WTC11 (cell line): ENCODE measurements at regions not wholly inside any gene's neighbourhood (a gene's known extent, or its start where the extent isn't known, plus 50 kb on each side); places are given as distances from the start of the nearest gene placed in this dataset.
A peak's percentile ranks its signal among the peaks of the same experiment; 100 is the strongest.

Source experiments
- ATAC-seq: fragments of 200-7000 bp; cut with Tn5 transposase; 2 replicates; pipeline ENCODE4 v1.10.0; 2021; ENCODE audit warnings: mild to moderate bottlenecking, moderate library complexity
- CTCF ChIA-PET: fragments of 300-600 bp; sonication (Branson Sonifier 250); formaldehyde crosslinking; loops from one replicate; lab custom pipeline; 2021; ENCODE audit warnings: antibody characterized with exemption; lab: Charles Lee
- POLR2A ChIA-PET: fragments of 350-600 bp; sonication (Branson Sonifier 250); formaldehyde crosslinking; loops from one replicate; lab custom pipeline; 2021; ENCODE audit warnings: antibody characterized with exemption; lab: Charles Lee
- DNase-seq: peaks from one replicate; pipeline ENCODE4 v3.0.0; 2021; ENCODE audit warnings: low spot score
- H3K27ac Mint-ChIP-seq: 2 replicates; pipeline ENCODE4 v1.8.0; 2021; ENCODE audit warnings: mixed read lengths
- H3K27me3 Mint-ChIP-seq: 2 replicates; pipeline ENCODE4 v1.8.0; 2021; ENCODE audit warnings: low read depth, mild to moderate bottlenecking, moderate library complexity, mixed read lengths
- H3K36me3 Mint-ChIP-seq: 2 replicates; pipeline ENCODE4 v1.8.0; 2021; ENCODE audit warnings: mixed read lengths
- H3K4me1 Mint-ChIP-seq: 2 replicates; pipeline ENCODE4 v1.8.0; 2022; ENCODE audit warnings: mixed read lengths
- H3K4me3 Mint-ChIP-seq: 2 replicates; pipeline ENCODE4 v1.8.0; 2021; ENCODE audit warnings: mild to moderate bottlenecking, moderate library complexity, mixed read lengths
- H3K9me3 Mint-ChIP-seq: 2 replicates; pipeline ENCODE4 v1.8.0; 2021; ENCODE audit warnings: mixed read lengths
- AR ChIP-seq: fragments of 250-450 bp; sonication (Bioruptor Pico); IDR thresholded peaks from 2 replicates; pipeline ENCODE4 v1.9.0; 2021; ENCODE audit warnings: mild to moderate bottlenecking
- CDX4 ChIP-seq: fragments of 250-450 bp; sonication (Bioruptor Pico); IDR thresholded peaks from 2 replicates; pipeline ENCODE4 v1.9.0; 2021; ENCODE audit warnings: moderate library complexity, mild to moderate bottlenecking, inconsistent platforms, borderline replicate concordance
- E2F1 ChIP-seq: sonication (generic); formaldehyde crosslinking; IDR thresholded peaks from 2 replicates; pipeline ENCODE4 v1.8.0; 2022; ENCODE audit warnings: mild to moderate bottlenecking, missing genetic modification reagents
- ESRRA ChIP-seq: sonication (generic); formaldehyde crosslinking; IDR thresholded peaks from 2 replicates; pipeline ENCODE4 v1.8.1; 2022; ENCODE audit warnings: mild to moderate bottlenecking, missing genetic modification reagents, borderline replicate concordance
- ETV6 ChIP-seq: sonication (generic); formaldehyde crosslinking; IDR thresholded peaks from 2 replicates; pipeline ENCODE4 v1.8.1; 2022; ENCODE audit warnings: mild to moderate bottlenecking, missing genetic modification reagents
- FOXK1 ChIP-seq: sonication (generic); formaldehyde crosslinking; IDR thresholded peaks from 2 replicates; pipeline ENCODE4 v1.8.0; 2022; ENCODE audit warnings: mild to moderate bottlenecking, moderate library complexity, missing genetic modification reagents
- GRHL2 ChIP-seq: fragments of 250-450 bp; sonication (Bioruptor Pico); IDR thresholded peaks from 2 replicates; pipeline ENCODE4 v1.8.0; 2022; ENCODE audit warnings: mild to moderate bottlenecking, moderate library complexity; ENCODE audit not compliant: insufficient replicate concordance, severe bottlenecking
- HMGA2 ChIP-seq: fragments of 250-450 bp; sonication (Bioruptor Pico); IDR thresholded peaks from 2 replicates; pipeline ENCODE4 v1.4.0; 2021; ENCODE audit warnings: mild to moderate bottlenecking, moderate library complexity
- JUN ChIP-seq: sonication (generic); formaldehyde crosslinking; IDR thresholded peaks from 2 replicates; pipeline ENCODE4 v1.8.0; 2023; ENCODE audit warnings: mild to moderate bottlenecking, missing genetic modification reagents
- MYBL2 ChIP-seq: sonication (generic); formaldehyde crosslinking; IDR thresholded peaks from 2 replicates; pipeline ENCODE4 v1.8.1; 2023; ENCODE audit warnings: mild to moderate bottlenecking, moderate library complexity, missing genetic modification reagents
- NR3C1 ChIP-seq: sonication (generic); formaldehyde crosslinking; conservative IDR thresholded peaks from 2 replicates; pipeline ENCODE4 v1.8.1; 2023; ENCODE audit warnings: low read depth, mild to moderate bottlenecking, missing genetic modification reagents
- PRRX2 ChIP-seq: fragments of 250-450 bp; sonication (Bioruptor Pico); IDR thresholded peaks from 2 replicates; pipeline ENCODE4 v1.8.0; 2021; ENCODE audit warnings: mild to moderate bottlenecking
- RELA ChIP-seq: sonication (generic); formaldehyde crosslinking; IDR thresholded peaks from 2 replicates; pipeline ENCODE4 v1.8.1; 2022; ENCODE audit warnings: missing genetic modification reagents, mild to moderate bottlenecking, borderline replicate concordance
- SMAD4 ChIP-seq: sonication (generic); formaldehyde crosslinking; IDR thresholded peaks from 2 replicates; pipeline ENCODE4 v1.8.0; 2022; ENCODE audit warnings: mild to moderate bottlenecking, missing genetic modification reagents
- ZNF281 ChIP-seq: sonication (generic); formaldehyde crosslinking; IDR thresholded peaks from 2 replicates; pipeline ENCODE4 v1.8.0; 2023; ENCODE audit warnings: mild to moderate bottlenecking, missing genetic modification reagents
- ZNF317 ChIP-seq: sonication (generic); formaldehyde crosslinking; IDR thresholded peaks from 2 replicates; pipeline ENCODE4 v1.8.1; 2023; ENCODE audit warnings: low read depth, mild to moderate bottlenecking, moderate library complexity, missing genetic modification reagents, borderline replicate concordance
- ZNF416 ChIP-seq: fragments of 250-450 bp; sonication (Bioruptor Pico); IDR thresholded peaks from 2 replicates; pipeline ENCODE4 v1.9.0; 2021; ENCODE audit warnings: mild to moderate bottlenecking, inconsistent platforms
- ZNF512 ChIP-seq: sonication (generic); formaldehyde crosslinking; IDR thresholded peaks from 2 replicates; pipeline ENCODE4 v1.8.1; 2022; ENCODE audit warnings: missing genetic modification reagents, borderline replicate concordance
- ZNF671 ChIP-seq: fragments of 250-450 bp; sonication (Bioruptor Pico); IDR thresholded peaks from 2 replicates; pipeline ENCODE4 v1.8.0; 2021; ENCODE audit warnings: mild to moderate bottlenecking
- ZSCAN18 ChIP-seq: fragments of 250-450 bp; sonication (Bioruptor Pico); IDR thresholded peaks from 2 replicates; pipeline ENCODE4 v2.1.2; 2022; ENCODE audit warnings: mild to moderate bottlenecking, moderate library complexity

GRCh38 chr2:134200036-134200618, 53.7 kb upstream of the MGAT5 start (continued):
- TF ChIP-seq AR (CRISPR knock-in tag) (no peak), PRRX2 (CRISPR knock-in tag) (no peak), ETV6 (no peak), SMAD4 (no peak), ESRRA (CRISPR knock-in tag) (no peak), FOXK1 (CRISPR knock-in tag) (no peak), MYBL2 (CRISPR knock-in tag) (no peak), ZNF671 (CRISPR knock-in tag) (no peak)

- ATAC-seq (no peak), DNase-seq (no peak)
- Mint-ChIP-seq H3K36me3 (no peaks in the 10 kb centered on the region), H3K4me3 (no peak overlapping the region), H3K9me3 (no peaks in the 10 kb centered on the region), H3K4me1 (peaks cover 60% of the 10 kb centered on the region), H3K27ac (no peak overlapping the region), H3K27me3 (no peaks in the 10 kb centered on the region)
- ChIA-PET CTCF (interaction anchor here (0.6 to 8.0 kb wide), 5 partner anchors 39 to 303 kb away, joined by 4 to 116 read pairs (median 5); no protein-coding TSS in a partner anchor), POLR2A (no interaction called here)
- TF ChIP-seq NR3C1 (CRISPR knock-in tag) (no peak), CDX4 (no peak), ZNF281 (CRISPR knock-in tag) (no peak), E2F1 (CRISPR knock-in tag) (no peak)
Observed at GRCh38 chr2:134201533-134201932, 52.3 kb upstream of the MGAT5 start.

- DNase-seq: peak; percentile 23
- no peak for TF ChIP-seq MYBL2 (CRISPR knock-in tag)
- TF ChIP-seq ZNF416 (CRISPR knock-in tag): no peak
- TF ChIP-seq ZNF317 (CRISPR knock-in tag): no peak
- TF ChIP-seq RELA (CRISPR knock-in tag): no peak
- no peak for TF ChIP-seq GRHL2
- no peak for TF ChIP-seq HMGA2 (CRISPR knock-in tag)
- TF ChIP-seq ZNF512: no peak
- no peak for TF ChIP-seq ESRRA (CRISPR knock-in tag)
- TF ChIP-seq JUN (CRISPR knock-in tag): no peak
- TF ChIP-seq ZSCAN18 (CRISPR knock-in tag): no peak
- TF ChIP-seq, all 79 proteins: peak for 0
- Mint-ChIP-seq H3K4me3 (peak overlapping the region; percentile 3), H3K36me3 (no peaks in the 10 kb centered on the region), H3K27me3 (no peaks in the 10 kb centered on the region), H3K27ac (peak overlapping the region; percentile 86), H3K9me3 (no peaks in the 10 kb centered on the region), H3K4me1 (peaks cover 56% of the 10 kb centered on the region)
- peak; percentile 54 for ATAC-seq
- ChIA-PET POLR2A (no interaction called here), CTCF (interaction anchor here (0.7 to 8.0 kb wide), 5 partner anchors 26 to 315 kb away, joined by 3 to 116 read pairs (median 5); no protein-coding TSS in a partner anchor)
Observed at GRCh38 chr2:134202371-134202770, 51.5 kb upstream of the MGAT5 start.
